ENCODE measurements at regions not wholly inside any gene's neighbourhood (a gene's known extent, or its start where the extent isn't known, plus 50 kb on each side); places are given as distances from the start of the nearest gene placed in this dataset.
"Not testable (repeated sequence)": the region's sequence is repeated elsewhere in the genome, so short reads cannot be mapped to it uniquely, and the experiment has no call there.

- H3K4me3 ChIP-seq (ENCODE audit: low read depth, low read length), result no peak overlapping the region
- TF ChIP-seq CTCF (IDR thresholded peaks at IDR 0.05; ENCODE audit: control insufficient read depth, extremely low read depth, insufficient read depth), result no peak
- DNase-seq (ENCODE audit: low read depth), result no peak
Observed at GRCh38 chr4:110424144-110424543, 51.8 kb upstream of the ENPEP start.

- H3K4me3 ChIP-seq (ENCODE audit: low read depth, low read length), result no peak overlapping the region
- no peak for TF ChIP-seq CTCF (IDR thresholded peaks at IDR 0.05; ENCODE audit: control insufficient read depth, extremely low read depth, insufficient read depth)
- no peak for DNase-seq (ENCODE audit: low read depth)
Observed at GRCh38 chr4:110418641-110419040, 57.3 kb upstream of the ENPEP start.

GRCh38 chr4:110417136-110417535, 58.8 kb upstream of the ENPEP start:
- TF ChIP-seq CTCF (IDR thresholded peaks at IDR 0.05; ENCODE audit: control insufficient read depth, extremely low read depth, insufficient read depth), result no peak
- DNase-seq (ENCODE audit: low read depth), result no peak
- H3K4me3 ChIP-seq (ENCODE audit: low read depth, low read length), result no peak overlapping the region

GRCh38 chr4:110415478-110415877, 60.5 kb upstream of the ENPEP start:
- H3K4me3 ChIP-seq (ENCODE audit: low read depth, low read length), result no peak overlapping the region
- TF ChIP-seq CTCF (IDR thresholded peaks at IDR 0.05; ENCODE audit: control insufficient read depth, extremely low read depth, insufficient read depth), result no peak
- no peak for DNase-seq (ENCODE audit: low read depth)

- no peak overlapping the region for H3K4me3 ChIP-seq (ENCODE audit: low read depth, low read length)
- no peak for TF ChIP-seq CTCF (IDR thresholded peaks at IDR 0.05; ENCODE audit: control insufficient read depth, extremely low read depth, insufficient read depth)
- no peak for DNase-seq (ENCODE audit: low read depth)
Observed at GRCh38 chr4:110415041-110415440, 60.9 kb upstream of the ENPEP start.

GRCh38 chr4:110414561-110414920, 61.4 kb upstream of the ENPEP start:
- H3K4me3 ChIP-seq (ENCODE audit: low read depth, low read length), result no peak overlapping the region
- DNase-seq (ENCODE audit: low read depth), result no peak
- no peak for TF ChIP-seq CTCF (IDR thresholded peaks at IDR 0.05; ENCODE audit: control insufficient read depth, extremely low read depth, insufficient read depth)

- not testable (repeated sequence) for H3K4me3 ChIP-seq (ENCODE audit: low read depth, low read length); DNase-seq (ENCODE audit: low read depth)
Observed at GRCh38 chr4:110413807-110414560, 62.0 kb upstream of the ENPEP start.

Measured in LNCaP clone FGC (cell line).